MCF 10A (cell line): ENCODE measurements at regions not wholly inside any gene's neighbourhood (a gene's known extent, or its start where the extent isn't known, plus 50 kb on each side); places are given as distances from the start of the nearest gene placed in this dataset.

Experiments used
- BruUV-seq: library from RNA; stranded (reverse); fragments of 400-500 nt; replicated peaks from 2 replicates; lab custom pipeline; 2021; lab: Mats Ljungman, UMichigan
- CTCF ChIA-PET: fragments of 300-600 bp; sonication (Branson Sonifier 250); formaldehyde crosslinking; extraction: SDS; loops from one replicate; lab custom pipeline; 2021; ENCODE audit warnings: antibody characterized with exemption, inconsistent platforms; lab: Yijun Ruan, JAX
- POLR2A ChIA-PET: fragments of 300-600, 350-650 bp; sonication (Branson Sonifier 250); formaldehyde crosslinking; extraction: SDS; loops from one replicate; lab custom pipeline; 2020; ENCODE audit warnings: antibody characterized with exemption, inconsistent platforms; lab: Yijun Ruan, JAX
- DNase-seq: peaks from one replicate; pipeline ENCODE4 v3.0.0-alpha.2; 2018; ENCODE audit not compliant: unreplicated experiment
- H3K27ac Mint-ChIP-seq: one replicate; pipeline ENCODE4 v1.8.0; 2022; ENCODE audit warnings: mild to moderate bottlenecking, low read depth, mixed read lengths; ENCODE audit not compliant: unreplicated experiment
- H3K27me3 Mint-ChIP-seq: one replicate; pipeline ENCODE4 v1.8.0; 2022; ENCODE audit warnings: mixed read lengths; ENCODE audit not compliant: insufficient read depth, unreplicated experiment
- H3K36me3 Mint-ChIP-seq: one replicate; pipeline ENCODE4 v1.8.0; 2022; ENCODE audit warnings: mild to moderate bottlenecking, moderate library complexity, mixed read lengths; ENCODE audit not compliant: insufficient read depth, unreplicated experiment
- H3K4me1 Mint-ChIP-seq: one replicate; pipeline ENCODE4 v1.8.0; 2022; ENCODE audit warnings: mixed read lengths; ENCODE audit not compliant: insufficient read depth, unreplicated experiment
- H3K4me3 Mint-ChIP-seq: one replicate; pipeline ENCODE4 v1.8.0; 2022; ENCODE audit warnings: mild to moderate bottlenecking, moderate library complexity, mixed read lengths; ENCODE audit not compliant: unreplicated experiment
- H3K9me3 Mint-ChIP-seq: one replicate; pipeline ENCODE4 v1.8.0; 2022; ENCODE audit warnings: mixed read lengths; ENCODE audit not compliant: unreplicated experiment
- CTCF ChIP-seq: fragments of 200-600 bp; IDR thresholded peaks from one replicate; pipeline ENCODE4 v1.8.0; 2022; ENCODE audit warnings: antibody characterized with exemption, mild to moderate bottlenecking; ENCODE audit not compliant: unreplicated experiment
- intact Hi-C: fragments of 100-400 bp; cut with micrococcal nuclease; formaldehyde crosslinking; loops from 2 replicates; pipeline ENCODE4 v1.14.1; 2022

- H3K9me3 Mint-ChIP-seq: no peaks in the 10 kb centered on the region
- DNase-seq: no peak
- H3K4me1 Mint-ChIP-seq: no peaks in the 10 kb centered on the region
- H3K27me3 Mint-ChIP-seq: no peaks in the 10 kb centered on the region
- ChIA-PET CTCF (interaction anchor here (0.7 to 1.4 kb wide), 4 partner anchors 8 to 727 kb away, joined by 3 to 4 read pairs (median 4); no protein-coding TSS in a partner anchor), POLR2A (no interaction called here)
- no peak overlapping the region for H3K4me3 Mint-ChIP-seq
- intact Hi-C loops: no loop called here
- no peak overlapping the region for H3K27ac Mint-ChIP-seq
- no peaks in the 10 kb centered on the region for H3K36me3 Mint-ChIP-seq
- no peak for TF ChIP-seq CTCF
- no TSS peak for BruUV-seq
Observed at GRCh38 chr4:111127841-111128240, 505.0 kb upstream of the PITX2 start.

GRCh38 chr4:111128327-111128726, 505.4 kb upstream of the PITX2 start:
- Mint-ChIP-seq H3K27ac (no peak overlapping the region), H3K9me3 (no peaks in the 10 kb centered on the region), H3K4me3 (no peak overlapping the region), H3K4me1 (no peaks in the 10 kb centered on the region), H3K36me3 (no peaks in the 10 kb centered on the region), H3K27me3 (no peaks in the 10 kb centered on the region)
- BruUV-seq: no TSS peak
- POLR2A ChIA-PET: no interaction called here
- DNase-seq: no peak
- CTCF ChIA-PET: interaction anchor here (0.7 to 1.4 kb wide), 5 partner anchors 8 to 726 kb away, joined by 3 to 5 read pairs (median 4); no protein-coding TSS in a partner anchor
- TF ChIP-seq CTCF: no peak
- intact Hi-C loops: no loop called here

- BruUV-seq: no TSS peak
- intact Hi-C loops: loop anchor here (1.0 to 10.0 kb wide), 6 partner anchors 147 to 1142 kb away; no protein-coding TSS in a partner anchor
- DNase-seq: peak; percentile 37
- Mint-ChIP-seq H3K4me1 (no peaks in the 10 kb centered on the region), H3K36me3 (no peaks in the 10 kb centered on the region), H3K4me3 (no peak overlapping the region), H3K9me3 (no peaks in the 10 kb centered on the region), H3K27ac (no peak overlapping the region), H3K27me3 (no peaks in the 10 kb centered on the region)
- ChIA-PET POLR2A (interaction anchor here (0.6 kb wide), 1 partner anchor 1601 kb away, joined by 3 read pairs; no protein-coding TSS in a partner anchor), CTCF (interaction anchor here (0.6 to 4.1 kb wide), 35 partner anchors 9 to 1627 kb away, joined by 3 to 70 read pairs (median 3); partner anchors contain the start of gene PITX2)
- TF ChIP-seq CTCF: peak; percentile 34
Observed at GRCh38 chr4:111136438-111136837, 513.6 kb upstream of the PITX2 start.

- POLR2A ChIA-PET: interaction anchor here (0.6 to 0.9 kb wide), 2 partner anchors 281 to 492 kb away, joined by 3 to 5 read pairs; no protein-coding TSS in a partner anchor
- DNase-seq: no peak
- intact Hi-C loops: loop anchor here (1.0 to 10.0 kb wide), 6 partner anchors 146 to 1142 kb away; no protein-coding TSS in a partner anchor
- Mint-ChIP-seq H3K27ac (no peak overlapping the region), H3K36me3 (no peaks in the 10 kb centered on the region), H3K4me3 (no peak overlapping the region), H3K4me1 (no peaks in the 10 kb centered on the region), H3K27me3 (peaks cover 5% of the 10 kb centered on the region), H3K9me3 (no peaks in the 10 kb centered on the region)
- CTCF ChIA-PET: interaction anchor here (0.6 to 4.1 kb wide), 23 partner anchors 16 to 1626 kb away, joined by 3 to 70 read pairs (median 4); partner anchors contain the start of gene PITX2
- no TSS peak for BruUV-seq
- no peak for TF ChIP-seq CTCF
Observed at GRCh38 chr4:111136967-111137366, 514.1 kb upstream of the PITX2 start.
